HG03439 (cell line): ENCODE measurements at regions not wholly inside any gene's neighbourhood (a gene's known extent, or its start where the extent isn't known, plus 50 kb on each side); places are given as distances from the start of the nearest gene placed in this dataset.

Experiments used
- ATAC-seq: cut with Tn5 transposase; IDR thresholded peaks from one replicate; pipeline ENCODE4 v1.9.1; 2021; ENCODE audit warnings: mild to moderate bottlenecking, moderate library complexity; ENCODE audit not compliant: unreplicated experiment

DNA sequence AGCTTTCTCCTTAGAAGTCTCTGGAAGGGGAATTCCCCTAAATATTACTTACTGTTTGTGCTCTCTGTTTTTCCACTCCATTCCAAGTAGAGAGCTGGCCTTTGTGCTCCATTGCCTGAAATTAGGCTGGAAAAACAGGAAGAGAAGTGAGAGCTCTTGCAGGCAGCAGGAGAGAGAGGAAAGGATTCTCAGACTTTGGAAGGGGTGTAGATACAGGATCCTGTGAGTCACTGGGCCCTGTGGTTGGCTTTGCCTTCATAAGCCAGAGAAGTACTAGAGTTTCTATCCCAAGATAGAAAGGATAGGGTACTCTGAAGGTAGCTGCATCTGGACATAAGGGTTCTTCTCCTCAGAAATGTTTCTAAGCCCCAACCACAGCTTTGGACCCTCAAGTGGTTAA lies 188.9 kb downstream of the CMPK2 start:
- ATAC-seq: no peak

DNA sequence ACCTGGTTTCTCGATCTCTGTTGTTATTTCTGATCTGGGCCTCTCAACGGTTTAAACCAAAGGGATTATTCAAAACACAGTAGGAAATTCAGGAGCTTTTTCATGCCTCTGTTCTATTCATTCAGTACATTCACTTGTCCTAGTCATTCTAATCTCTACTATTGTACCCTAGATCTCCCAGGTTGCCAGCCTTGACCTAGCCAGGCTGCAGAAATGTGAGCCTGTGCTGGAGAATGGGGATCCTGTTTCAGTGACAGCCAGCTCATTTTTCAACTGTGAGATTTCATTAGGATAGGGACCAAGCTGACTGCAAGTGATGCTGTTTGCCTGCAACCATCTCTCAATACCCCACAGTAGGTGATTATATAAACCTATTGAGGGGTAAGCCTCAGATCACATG lies 186.2 kb downstream of the CMPK2 start:
- no peak for ATAC-seq

DNA sequence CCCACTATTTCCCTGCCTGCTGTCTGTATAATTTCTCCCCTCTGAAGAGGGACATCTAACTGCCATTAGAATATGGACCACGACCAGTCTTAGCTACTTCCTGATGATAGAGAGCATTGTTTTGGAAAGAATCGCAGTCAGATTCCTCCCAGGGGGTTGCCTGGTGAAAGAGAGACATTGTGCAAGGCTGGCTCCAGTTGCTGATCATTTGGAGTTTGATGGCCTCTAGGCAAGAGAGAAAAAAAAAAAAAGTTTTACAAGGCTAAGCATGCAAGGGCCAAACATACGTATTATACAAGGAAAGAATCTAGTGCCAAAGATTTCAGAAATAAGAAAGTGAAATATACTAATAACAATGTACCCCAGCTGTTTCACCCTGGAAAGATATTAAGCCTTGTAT lies 182.2 kb downstream of the CMPK2 start:
- ATAC-seq: no peak

DNA sequence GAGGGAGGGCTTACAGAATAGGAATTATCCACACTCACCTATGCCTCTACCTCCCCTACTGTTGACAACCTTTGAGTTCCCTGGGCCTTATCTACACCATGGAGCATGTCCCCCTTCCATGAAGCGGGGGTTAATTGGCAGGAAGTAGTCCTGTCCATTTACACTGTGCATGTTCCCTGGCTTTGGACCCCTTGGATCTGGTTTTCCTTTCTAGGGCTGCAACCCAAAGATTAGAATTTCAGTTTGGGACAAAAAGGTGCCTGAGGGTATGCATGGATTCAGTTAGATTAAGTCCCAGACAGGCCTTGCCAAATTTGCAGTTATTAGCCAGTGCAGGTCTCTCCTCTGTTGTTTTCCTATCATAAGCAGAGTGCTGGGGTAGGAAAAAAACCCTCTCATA lies 180.3 kb downstream of the CMPK2 start:
- ATAC-seq: no peak

DNA sequence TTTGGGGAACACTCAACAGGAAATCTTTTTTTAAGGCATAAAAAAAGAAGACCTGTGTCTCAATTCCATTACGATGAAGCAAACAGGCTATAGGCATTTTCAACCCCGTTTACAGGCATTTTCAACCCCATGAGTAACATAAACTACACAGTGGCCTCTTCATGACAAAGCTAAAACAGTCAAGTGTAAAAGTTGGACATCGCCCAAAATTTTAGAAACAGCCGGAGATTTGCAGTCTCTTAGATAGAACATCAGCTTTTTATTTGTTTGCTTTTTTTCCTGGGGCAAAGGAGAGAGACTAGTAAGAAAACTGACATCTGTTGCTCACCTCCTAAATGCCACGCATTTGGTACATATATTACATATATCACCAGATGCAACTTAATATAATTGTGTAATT lies 173.7 kb downstream of the CMPK2 start:
- no peak for ATAC-seq

DNA sequence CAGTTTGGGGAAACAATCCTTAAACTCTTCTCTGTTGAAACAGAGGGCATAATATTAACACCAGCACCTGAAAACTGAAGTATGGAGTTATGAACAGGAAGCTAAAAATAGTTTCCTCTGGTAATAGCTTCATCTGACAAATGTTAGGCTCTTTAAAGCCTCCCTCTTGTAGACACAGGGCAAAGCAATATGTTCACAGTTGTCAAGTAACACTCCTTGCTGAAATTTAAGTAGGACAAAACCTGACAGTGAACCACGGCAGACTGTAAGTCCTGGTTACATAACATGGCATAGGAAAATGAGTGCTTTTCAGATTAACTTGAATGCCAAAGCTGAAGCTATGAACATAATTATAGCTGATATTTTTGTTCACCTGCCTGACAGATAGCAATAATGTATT lies 172.9 kb downstream of the CMPK2 start:
- ATAC-seq: no peak

DNA sequence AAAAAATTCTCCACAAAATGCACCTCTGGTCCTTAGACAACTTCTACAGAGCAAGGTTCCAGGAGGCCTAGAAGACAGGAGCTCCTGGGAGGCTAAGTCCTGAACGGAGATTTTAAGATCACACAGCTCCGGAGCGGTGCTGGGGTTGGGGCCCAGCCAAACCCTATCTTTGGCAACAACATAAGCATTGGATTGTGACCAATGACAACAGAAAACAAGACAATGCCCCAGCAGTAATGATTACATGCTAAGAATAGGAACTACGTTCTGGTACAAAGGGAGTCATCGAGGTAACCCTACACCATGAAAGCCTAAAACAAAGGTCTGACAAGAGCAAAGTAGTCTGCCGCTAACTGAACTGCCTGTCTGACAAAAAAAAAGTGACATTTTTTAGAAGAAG lies 171.2 kb downstream of the CMPK2 start:
- ATAC-seq: no peak

DNA sequence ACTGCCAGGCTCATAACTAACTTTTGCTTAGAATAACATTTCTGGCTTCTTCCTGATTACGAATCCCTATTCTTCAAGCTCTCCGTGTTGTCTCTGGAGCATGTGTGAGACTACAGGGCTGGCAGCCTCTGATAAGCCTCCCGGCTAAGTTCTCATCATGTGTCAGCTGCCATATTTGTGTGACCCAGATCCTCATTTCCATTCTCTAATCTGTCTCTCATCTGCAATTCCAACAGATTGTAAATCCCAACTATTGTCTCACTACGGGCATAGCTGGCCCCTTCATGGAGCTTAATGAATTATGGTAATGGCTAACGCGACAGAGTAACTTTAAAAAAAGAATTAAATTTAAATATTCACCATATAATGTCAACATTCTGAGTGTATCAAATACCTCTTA lies 165.4 kb downstream of the CMPK2 start:
- no peak for ATAC-seq

DNA sequence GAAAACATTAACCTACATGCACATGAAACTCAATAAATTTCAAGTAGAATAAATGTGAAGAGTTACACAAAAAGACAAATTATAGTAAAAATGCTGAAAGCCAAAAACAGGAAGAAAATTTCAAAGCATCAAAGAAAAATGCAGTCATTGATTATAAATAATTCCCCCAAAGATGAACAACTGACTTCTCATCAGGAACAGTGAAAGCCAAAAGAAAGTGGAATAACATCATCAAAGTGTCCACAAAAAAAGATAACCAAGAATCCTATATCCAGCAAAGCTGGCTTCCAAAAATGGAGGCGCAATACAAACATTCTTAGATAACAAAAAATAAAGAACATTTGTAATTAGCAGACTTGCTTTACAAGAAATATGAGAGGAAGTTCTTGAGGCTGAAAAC lies 161.6 kb downstream of the CMPK2 start:
- ATAC-seq: no peak

DNA sequence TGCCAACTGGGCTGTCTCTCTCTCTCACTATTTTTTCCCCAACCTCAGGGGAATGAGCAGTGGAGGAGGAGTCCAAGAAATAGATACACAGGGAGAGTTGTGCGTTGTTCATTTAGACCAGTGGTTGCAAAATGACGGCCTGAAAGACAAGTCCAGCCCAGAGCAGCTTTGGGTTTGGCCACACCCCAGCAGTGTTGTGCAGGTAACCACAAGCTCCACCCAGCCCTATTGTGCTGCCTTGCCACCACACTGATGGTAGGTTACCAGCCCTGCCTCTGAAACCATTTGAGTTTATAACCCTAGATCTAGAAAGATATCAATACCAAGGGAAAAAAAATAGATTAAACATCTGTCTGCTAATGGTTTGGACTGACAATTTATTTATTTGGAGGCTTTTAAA lies 144.3 kb downstream of the CMPK2 start:
- no peak for ATAC-seq

DNA sequence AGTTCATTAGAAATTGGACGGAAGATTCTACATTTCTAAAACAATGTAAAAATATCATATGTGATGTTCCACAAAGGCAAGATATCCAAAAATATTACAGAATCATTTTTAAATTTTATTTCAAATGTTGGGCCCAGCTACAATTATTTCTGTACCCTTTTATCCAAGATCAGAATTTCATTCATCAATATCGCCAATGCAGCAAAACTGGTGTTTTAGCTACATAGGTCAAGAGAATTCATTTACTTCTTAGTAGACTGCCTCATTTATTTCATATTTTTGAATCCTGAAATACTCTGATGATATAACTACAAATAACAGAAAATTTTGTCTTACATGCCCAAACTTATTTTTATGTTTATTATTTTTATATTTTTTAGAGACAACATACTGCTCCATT lies 143.1 kb downstream of the CMPK2 start:
- no peak for ATAC-seq

DNA sequence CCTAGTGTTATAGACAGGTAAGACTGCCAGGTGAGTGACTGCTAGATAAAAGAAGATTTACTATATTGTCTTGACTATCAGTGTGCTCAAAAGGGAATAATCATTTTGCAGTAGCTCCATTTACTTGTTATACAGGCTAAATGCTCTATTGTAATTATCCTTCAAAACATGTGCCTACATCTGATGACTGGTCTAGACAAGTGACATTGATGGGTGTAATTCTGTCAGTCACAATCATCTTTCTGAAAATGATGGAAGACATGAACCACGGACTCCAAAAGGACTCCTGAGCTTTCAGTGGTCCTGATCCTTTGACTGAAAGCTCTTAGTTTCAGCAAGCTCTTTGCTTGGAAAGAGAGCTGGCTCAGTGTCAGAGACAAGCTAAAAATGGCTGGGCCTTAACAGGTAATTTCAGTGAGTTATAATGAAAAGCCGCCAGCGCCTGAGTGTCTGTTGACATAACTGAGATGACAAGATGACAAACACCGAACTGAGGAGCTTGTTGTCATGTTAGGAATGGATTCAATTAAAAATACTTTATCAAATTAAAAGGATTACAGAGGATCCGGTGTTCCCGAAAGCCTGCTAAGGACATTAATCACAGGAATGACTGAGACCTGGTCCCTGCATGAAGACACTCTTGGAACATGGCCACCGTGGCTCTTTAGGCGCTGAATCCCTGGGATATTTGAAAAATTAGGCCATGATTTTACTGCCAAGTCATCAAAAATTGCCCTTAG lies 141.7 kb downstream of the CMPK2 start:
- no peak for ATAC-seq

DNA sequence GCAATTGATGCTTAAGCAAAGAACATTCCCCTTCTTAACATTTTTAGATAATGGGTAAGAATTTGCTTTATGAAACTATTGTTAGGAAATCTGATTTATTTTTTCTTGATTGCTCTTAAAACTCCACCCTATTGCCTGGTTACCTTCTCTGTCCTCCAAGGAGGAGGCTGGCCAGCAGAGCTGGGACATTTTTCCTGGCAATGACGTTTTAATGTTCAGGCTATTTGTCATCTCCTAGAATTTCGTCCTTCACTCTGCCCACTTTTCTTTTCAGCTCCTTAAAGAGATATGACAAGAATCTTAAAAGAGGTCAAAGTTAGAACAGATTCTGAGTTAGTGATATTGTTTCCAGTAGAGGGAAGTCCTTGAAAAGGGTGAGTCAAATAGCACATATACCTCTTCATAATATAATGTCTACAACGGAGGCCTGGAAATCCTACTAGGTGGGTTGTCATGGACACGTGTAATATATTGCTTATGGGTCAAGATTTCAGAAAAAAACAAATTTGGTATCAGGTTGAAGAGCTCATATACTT lies 141.0 kb downstream of the CMPK2 start:
- ATAC-seq: no peak

DNA sequence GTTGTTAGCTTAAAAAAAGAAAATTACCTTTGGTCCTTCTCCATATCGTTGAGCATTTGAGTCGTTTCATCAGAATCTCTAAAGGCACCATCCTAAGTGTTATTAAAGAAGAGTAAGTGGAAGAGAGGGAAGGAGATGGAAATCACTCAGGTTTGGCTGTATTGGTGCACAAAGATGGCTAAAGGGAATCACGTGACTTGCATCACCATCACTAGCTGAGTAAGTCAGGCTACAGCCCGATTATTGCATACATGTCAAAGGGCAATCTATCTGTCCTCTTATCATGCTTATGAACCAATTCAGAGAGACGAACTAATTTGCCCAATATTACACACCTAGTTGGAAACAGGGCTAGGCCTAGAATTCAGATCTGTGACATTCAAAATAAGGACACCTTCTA lies 137.6 kb downstream of the CMPK2 start:
- no peak for ATAC-seq

DNA sequence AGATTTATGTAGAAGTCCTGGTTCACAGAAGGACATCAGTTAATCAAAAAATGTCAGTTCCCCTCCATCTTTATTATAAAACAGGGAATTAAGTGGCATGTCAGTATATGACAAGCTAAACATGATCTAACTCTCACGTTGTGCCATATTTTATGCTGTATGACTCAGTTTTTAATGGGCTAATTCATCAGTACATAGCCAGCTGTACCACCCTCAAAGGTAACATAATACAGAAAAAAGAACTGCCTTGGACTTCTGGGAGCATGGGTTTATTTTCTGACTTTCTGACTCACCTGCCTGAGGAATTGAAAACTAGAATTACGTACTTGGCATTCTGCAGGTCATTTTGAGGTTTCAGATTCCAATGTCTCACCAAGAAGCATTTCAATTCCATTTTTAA lies 135.7 kb downstream of the CMPK2 start:
- ATAC-seq: no peak

DNA sequence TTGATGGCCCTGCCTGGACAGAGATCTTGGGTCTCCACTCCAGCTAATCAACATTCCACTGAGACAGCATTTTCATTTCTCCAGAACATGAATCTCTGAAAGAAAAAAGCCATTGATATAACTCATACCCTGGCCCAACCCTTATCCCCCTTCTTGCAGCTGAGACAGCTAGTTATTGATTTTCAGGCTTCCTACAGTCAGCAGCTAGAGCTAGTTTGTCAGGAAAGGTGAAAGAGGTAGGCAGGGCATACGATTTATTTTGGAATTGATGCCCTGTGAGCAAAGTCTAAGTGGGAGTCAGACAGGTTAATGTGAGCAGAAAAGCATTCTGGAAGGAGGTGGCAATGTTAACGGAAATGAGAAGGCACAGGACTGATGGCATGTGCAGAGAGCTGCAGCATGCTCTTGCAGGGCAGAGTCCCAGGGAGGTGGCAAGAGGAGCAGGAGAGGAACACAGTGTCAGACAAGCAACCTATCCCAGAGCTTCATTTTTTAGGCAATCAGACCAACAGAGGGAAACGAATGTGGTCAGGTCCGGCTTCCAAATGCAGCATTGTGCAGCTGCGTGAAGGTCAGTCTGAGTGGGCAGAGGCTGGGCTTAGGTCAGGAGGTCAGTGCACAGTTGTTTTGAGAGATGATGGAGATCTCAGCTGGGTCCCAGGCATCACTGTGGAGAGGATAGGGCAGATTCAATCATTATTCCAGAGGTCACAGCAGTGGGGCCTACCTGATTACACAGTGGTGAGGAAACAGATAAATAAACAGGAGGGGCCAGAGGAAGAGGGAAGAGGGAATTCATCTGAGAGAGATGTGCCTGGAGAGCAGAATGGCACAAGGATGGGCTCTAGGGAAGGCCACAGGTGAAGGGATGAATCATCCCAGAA lies 134.8 kb downstream of the CMPK2 start:
- ATAC-seq: no peak

DNA sequence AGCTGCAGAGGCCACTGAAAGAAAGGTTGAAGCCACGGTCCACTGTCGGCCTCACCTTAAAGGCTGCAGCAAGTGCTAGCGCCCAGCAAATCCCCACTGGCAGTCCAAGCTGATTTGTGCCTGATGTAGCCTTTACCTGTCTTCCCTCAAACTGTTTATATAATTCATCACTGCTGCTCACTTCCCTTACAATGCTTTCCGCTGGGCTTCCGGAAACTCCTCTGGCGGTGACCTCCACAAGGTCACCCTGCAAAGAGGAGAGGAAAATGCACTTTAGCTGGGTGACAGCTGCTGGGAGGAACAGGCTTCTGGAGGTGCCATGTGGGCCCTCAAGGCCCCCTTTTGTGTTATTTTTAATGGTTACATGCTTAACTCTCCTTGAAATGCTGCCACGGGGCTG lies 126.2 kb downstream of the CMPK2 start:
- ATAC-seq: no peak

DNA sequence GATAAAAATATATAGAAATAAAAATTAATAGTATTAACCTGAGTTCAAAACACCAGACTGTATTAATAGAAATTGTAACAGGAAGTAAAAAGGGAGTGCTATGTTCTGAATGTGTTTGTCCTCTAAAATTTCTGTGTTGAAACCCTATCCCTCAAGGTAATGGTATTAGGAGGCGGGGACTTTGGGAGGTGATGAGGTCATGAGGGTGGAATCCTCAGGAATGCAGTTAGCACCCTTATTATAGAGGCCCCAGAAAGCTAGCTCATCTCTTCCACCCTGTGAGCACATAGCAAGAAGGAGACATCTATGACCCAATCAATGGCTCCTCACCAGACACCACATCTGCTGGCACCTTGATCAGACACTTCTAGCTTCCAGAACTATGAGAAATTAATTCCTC lies 124.5 kb downstream of the CMPK2 start:
- ATAC-seq: no peak

DNA sequence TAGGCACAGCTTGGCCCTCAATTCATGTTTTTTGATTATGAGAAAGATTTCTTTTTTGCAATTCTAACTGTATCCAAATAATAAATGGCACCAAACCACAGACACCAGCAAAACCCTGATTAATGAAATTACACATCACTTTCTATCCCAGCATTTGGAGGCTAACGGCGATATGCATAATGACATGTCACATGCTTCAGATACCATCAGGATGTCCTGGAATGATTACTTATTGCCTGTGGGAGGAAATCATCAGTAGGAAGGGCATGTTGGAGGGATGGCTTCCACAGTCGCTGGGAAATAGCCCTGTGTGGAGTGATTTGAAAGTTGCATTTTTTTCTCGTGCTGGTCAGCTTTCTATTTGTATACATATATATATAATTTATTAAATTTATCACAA lies 121.7 kb downstream of the CMPK2 start:
- ATAC-seq: no peak

DNA sequence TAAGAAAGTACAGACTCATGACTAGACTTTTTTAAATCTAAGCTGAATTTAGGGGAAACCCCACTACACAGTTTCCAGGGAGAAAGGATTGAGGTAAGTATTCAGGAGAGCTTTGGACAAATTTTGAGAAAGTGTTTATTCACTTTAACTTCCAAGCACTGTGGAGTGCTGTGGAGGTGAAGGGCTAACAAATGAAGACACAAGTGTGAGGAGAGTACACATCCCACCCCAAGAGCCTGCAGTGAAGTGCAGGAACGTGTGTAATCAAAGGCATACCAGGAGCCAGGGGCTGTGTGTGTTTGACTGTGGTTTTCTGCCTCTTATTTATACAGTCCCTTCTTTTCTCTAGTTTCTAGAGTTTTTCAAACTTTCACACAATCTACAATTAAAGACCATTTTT lies 118.3 kb downstream of the CMPK2 start:
- no peak for ATAC-seq

DNA sequence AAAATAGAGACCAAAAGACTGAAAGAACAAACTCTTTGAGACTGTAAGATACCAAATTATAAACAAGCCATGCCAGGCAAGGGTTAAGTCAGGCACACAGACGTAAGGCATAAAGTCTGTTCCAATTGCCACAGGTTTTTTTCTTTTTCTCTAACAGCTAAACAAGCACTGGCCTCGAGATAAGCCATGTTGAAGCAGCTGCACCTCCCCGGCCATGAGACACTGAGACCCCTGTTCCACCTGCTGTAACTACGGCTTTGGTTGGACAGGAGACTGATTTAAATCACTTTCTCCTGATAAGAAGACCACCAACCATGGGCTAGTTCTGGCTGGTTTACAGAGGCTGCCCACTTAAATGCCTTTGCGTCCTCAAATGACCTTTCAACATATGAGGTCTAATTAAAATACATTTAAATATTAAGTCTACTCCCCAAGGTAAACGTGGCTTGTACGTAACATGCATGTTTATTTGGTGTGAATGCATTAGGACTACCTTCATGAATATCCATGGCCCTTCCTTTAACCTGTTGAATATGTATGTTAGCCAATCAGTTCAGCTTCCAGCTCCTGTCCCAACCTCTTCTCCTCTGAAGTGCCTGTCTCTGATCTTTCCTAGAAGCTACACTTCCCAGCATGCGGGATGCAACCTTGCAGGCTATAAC lies 117.2 kb downstream of the CMPK2 start:
- ATAC-seq: no peak

DNA sequence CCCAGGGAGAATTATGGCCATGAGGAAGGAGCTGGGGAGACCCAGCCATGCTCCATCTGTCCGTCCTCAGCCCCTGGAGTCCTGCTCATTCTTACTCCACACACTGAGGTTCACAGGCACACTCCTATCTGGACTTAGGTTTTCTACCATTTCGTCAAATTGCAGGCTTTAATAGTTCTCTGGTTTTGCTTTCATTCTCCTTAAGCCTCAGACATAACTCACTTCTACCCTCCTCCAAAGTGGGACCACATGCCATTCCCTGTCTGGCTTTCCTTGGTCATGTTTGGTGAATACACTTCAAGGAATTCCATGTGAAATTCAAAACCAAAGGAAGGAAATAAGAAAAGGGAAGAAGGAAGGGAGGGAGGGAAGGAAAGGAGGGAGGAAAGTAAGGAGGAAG lies 115.7 kb downstream of the CMPK2 start:
- no peak for ATAC-seq
